ENCODE measurements at regions not wholly inside any gene's neighbourhood (a gene's known extent, or its start where the extent isn't known, plus 50 kb on each side); places are given as distances from the start of the nearest gene placed in this dataset.

DNA sequence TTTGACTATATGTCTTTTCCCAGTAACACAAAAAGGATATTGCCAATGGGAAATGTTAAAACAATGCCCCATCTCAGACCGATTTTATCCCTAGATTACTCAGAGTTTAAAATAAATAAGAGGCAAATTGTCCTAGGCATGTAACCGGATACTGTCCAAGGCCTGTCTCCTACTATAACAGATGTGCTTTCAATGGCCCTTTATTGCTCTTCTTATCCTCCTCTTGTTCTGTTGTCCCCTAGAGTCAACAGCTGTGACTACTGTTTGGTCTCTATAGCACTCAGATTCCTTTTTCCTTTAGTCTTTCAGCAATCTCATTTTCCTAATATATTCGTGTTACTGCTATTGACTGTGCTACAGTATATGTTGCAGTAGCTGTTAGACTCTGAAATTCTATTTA is 66.8 kb upstream of the PLS3 start:
- intact Hi-C loops (cut with DNase I; ENCODE audit: low total_unique reads): no loop called here
- Histone ChIP-seq H3K9me3 (no peaks in the 10 kb centered on the region), H3K27me3 (no peaks in the 10 kb centered on the region), H3K4me3 (no peak overlapping the region), H3K27ac (no peak overlapping the region), H3K4me1 (peaks cover 0 to 38% (median 2%) of the 10 kb centered on the region in 4 donors), H3K36me3 (no peaks in the 10 kb centered on the region)
- TF ChIP-seq, protein P1, sequence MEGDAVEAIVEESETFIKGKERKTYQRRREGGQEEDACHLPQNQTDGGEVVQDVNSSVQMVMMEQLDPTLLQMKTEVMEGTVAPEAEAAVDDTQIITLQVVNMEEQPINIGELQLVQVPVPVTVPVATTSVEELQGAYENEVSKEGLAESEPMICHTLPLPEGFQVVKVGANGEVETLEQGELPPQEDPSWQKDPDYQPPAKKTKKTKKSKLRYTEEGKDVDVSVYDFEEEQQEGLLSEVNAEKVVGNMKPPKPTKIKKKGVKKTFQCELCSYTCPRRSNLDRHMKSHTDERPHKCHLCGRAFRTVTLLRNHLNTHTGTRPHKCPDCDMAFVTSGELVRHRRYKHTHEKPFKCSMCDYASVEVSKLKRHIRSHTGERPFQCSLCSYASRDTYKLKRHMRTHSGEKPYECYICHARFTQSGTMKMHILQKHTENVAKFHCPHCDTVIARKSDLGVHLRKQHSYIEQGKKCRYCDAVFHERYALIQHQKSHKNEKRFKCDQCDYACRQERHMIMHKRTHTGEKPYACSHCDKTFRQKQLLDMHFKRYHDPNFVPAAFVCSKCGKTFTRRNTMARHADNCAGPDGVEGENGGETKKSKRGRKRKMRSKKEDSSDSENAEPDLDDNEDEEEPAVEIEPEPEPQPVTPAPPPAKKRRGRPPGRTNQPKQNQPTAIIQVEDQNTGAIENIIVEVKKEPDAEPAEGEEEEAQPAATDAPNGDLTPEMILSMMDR (IDR thresholded peaks at IDR 0.05): no peak
- DNase-seq: no peak

DNA sequence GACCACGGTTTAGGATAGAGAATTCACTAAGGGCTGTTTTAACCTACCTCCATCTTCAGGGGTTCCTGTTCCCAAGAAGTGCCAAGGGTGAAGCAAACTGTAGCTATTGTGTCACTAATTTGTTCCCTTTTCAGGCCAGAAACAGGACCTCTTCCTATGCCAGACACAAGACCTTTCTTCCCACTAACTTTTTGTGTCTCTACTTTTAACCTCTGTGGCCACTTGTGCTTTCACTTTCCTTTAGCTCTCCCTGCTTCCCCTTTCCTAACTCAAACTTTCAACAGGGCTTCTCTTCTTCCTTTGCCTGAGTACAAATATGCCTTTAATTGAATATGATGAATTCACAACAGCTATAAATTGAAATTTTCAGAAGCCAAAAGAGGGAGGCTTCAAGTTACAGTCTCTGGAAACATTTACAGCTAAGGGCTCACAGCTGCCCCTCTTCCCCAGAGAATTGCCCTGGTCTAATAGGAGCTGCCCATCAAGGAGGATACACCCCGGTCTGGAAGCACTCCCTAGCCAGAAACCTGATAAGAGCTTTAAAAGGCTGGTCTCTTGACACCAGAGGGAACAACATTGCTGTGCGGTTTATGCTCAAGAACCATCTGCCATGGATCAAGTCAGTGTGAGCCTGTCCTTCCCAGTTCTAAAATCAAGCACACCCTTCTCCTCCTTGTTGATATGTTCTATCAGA is 61.7 kb upstream of the PLS3 start:
- H3K27ac ChIP-seq: peak overlapping the region; percentile 54 to 57
- TF ChIP-seq, protein P1 (IDR thresholded peaks at IDR 0.05): no peak
- H3K9me3 ChIP-seq: no peaks in the 10 kb centered on the region
- peaks cover 0 to 27% (median 0%) of the 10 kb centered on the region in 4 donors for H3K4me1 ChIP-seq
- intact Hi-C loops (cut with DNase I; ENCODE audit: low total_unique reads): no loop called here
- DNase-seq: no peak
- H3K36me3 ChIP-seq: no peaks in the 10 kb centered on the region
- peak overlapping the region; percentile 4 to 20 for H3K4me3 ChIP-seq
- no peaks in the 10 kb centered on the region for H3K27me3 ChIP-seq

DNA sequence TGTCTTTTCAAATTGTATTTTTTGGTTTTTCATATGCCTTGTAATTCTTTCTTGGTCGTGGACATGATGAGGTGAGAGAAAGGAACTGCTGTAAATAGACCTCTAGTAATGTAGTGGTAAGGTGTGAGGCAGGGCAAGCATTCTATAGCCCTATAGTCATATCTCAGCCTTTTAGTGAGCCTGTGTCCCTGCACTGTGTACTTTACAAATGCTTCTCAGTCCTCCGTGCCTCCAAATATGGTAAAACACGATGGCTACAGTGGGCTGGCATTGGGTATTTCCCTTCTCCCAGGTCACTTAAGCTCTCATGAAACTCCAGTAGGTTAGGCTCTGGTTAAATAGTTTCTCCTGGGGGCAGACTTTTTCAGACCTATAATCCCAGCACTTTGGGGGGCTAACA is 57.9 kb upstream of the PLS3 start:
- H3K27me3 ChIP-seq: no peaks in the 10 kb centered on the region
- TF ChIP-seq, protein P1 (IDR thresholded peaks at IDR 0.05): no peak
- H3K4me3 ChIP-seq: no peak overlapping the region
- peak overlapping the region; percentile 37 to 66 for H3K27ac ChIP-seq
- H3K4me1 ChIP-seq: peaks cover 0 to 23% (median 0%) of the 10 kb centered on the region in 4 donors
- no peaks in the 10 kb centered on the region for H3K36me3 ChIP-seq
- no peaks in the 10 kb centered on the region for H3K9me3 ChIP-seq
- intact Hi-C loops (cut with DNase I; ENCODE audit: low total_unique reads): no loop called here
- DNase-seq: peak in 1 of 2 donors; percentile 60

DNA sequence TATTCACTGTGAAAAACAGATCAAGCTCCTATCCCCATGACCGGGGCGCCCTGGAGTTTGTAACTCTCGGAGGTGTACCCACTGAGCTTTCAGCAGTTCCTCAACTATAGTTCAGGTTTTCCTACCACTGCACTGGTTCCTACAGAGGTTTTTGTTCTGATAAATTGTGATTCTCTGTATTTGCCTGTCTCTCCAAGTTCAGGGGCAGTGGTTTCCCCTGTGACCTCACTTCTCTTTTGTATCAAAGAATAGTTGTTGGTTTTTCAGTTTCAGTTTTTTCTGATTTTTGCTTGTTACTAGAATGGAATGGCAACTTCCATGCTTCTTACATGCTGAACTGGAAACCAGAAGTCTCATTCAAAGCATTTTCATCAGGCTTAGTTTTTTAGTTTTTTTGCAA is 56.8 kb upstream of the PLS3 start:
- Histone ChIP-seq H3K4me1 (peaks cover 0 to 23% (median 0%) of the 10 kb centered on the region in 4 donors), H3K9me3 (peaks cover 0 to 2% (median 0%) of the 10 kb centered on the region in 3 donors), H3K4me3 (no peak overlapping the region), H3K36me3 (no peaks in the 10 kb centered on the region), H3K27me3 (no peaks in the 10 kb centered on the region), H3K27ac (peak overlapping the region; percentile 37 to 66)
- intact Hi-C loops (cut with DNase I; ENCODE audit: low total_unique reads): no loop called here
- DNase-seq: no peak
- TF ChIP-seq, protein P1 (IDR thresholded peaks at IDR 0.05): no peak
